Right lobe of liver (tissue), 6 donors: ENCODE measurements at regions not wholly inside any gene's neighbourhood (a gene's known extent, or its start where the extent isn't known, plus 50 kb on each side); places are given as distances from the start of the nearest gene placed in this dataset.

Experiments
- ATAC-seq, 4 donors: fragments of 200-7000 bp; cut with Tn5 transposase; one replicate each; pipeline ENCODE4 v1.9.1; 2020; ENCODE audit warnings: mild to moderate bottlenecking in 4 of 4, moderate library complexity in 4 of 4
- DNase-seq, 3 donors: peaks; one replicate each; pipeline ENCODE4 v3.0.0-alpha.2; 2020
- H3K27ac ChIP-seq, 3 donors: fragments of 200-600 bp; one replicate each; pipeline ENCODE4 v1.8.0; 2022
- H3K27me3 ChIP-seq, 2 donors: fragments of 200-600 bp; one replicate each; pipeline ENCODE4 v1.8.0; 2022
- H3K36me3 ChIP-seq, 4 donors: fragments of 200-600 bp; sonication (generic) in 1 of 4; one replicate each; pipeline versions ENCODE4 v1.5.1 to v1.8.0; 2017 to 2022; ENCODE audit warnings: control low read depth in 1 of 4
- H3K4me1 ChIP-seq, 4 donors: fragments of 200-600 bp; sonication (generic) in 1 of 4; one replicate each; pipeline versions ENCODE4 v1.5.1 to v1.8.0; 2017 to 2022; ENCODE audit warnings: control low read depth in 1 of 4
- H3K4me3 ChIP-seq, 3 donors: fragments of 200-600 bp; one replicate each; pipeline ENCODE4 v1.8.0; 2022
- H3K9me3 ChIP-seq, 4 donors: fragments of 200-600 bp; sonication (generic) in 1 of 4; one replicate each; pipeline versions ENCODE4 v1.5.1 to v1.8.0; 2017 to 2022; ENCODE audit warnings: control low read depth in 1 of 4
- POLR2A ChIP-seq: fragments of 450-650 bp; IDR thresholded peaks from one replicate; pipeline ENCODE4 v1.6.1; 2017; ENCODE audit warnings: antibody characterized with exemption, mild to moderate bottlenecking
- WGBS: methylation state at CpG from one replicate; pipeline ENCODE4 v1.1.6; 2018; ENCODE audit warnings: low coverage, low lambda C conversion rate; ENCODE audit not compliant: insufficient coverage; ENCODE audit errors: missing lambda C conversion rate; 5-methylcytosine and 5-hydroxymethylcytosine counted together
- intact Hi-C, 2 donors: fragments of 100-400 bp; cut with DNase I; formaldehyde crosslinking; loops; one replicate each; pipeline versions ENCODE4 v1.11.2 to v1.14.1; 2022
- TF ChIP-seq, protein P1 (sequence below), 4 donors: fragments of 200-600 bp in 3 of 4; fragments of 450-650 bp in 1 of 4; IDR thresholded peaks; one replicate each; pipeline versions ENCODE4 v1.5.1 to v1.8.0; 2016 to 2022; ENCODE audit warnings: antibody characterized with exemption in 4 of 4, mild to moderate bottlenecking in 2 of 4
- donor health status: DM: no; HTN: yes; CAD: no.
- donor health status: DM: no; HTN: no; CAD: no.
- donor health status: DM: no; HTN: no; CAD: no.
- donor health status: DM: no; HTN: yes; CAD: no.
- donor health status: DM: no; HTN: yes; CAD: no.

DNA sequence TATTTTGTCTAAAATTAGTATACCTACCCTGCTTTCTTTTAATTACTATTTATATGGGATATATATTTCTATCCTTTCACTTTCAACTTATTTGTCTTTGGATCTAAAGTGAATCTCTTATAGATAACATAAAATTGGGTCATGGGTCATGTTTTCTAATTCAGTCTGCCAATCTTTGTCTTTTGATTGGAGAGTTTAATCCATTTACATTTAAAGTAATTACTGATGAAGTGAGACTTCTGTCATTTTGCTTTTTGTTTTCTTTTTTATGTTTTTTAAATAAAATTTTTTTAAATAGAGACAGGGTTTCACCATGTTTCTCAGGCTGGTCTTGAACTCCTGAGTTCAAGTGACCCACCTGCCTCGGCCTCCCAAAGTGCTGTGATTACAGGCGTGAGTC lies 50.5 kb upstream of the PRDM1 start:
- H3K27ac ChIP-seq = no peak overlapping the region
- intact Hi-C loops = no loop called here
- no peaks in the 10 kb centered on the region for H3K27me3 ChIP-seq
- H3K9me3 ChIP-seq = no peaks in the 10 kb centered on the region
- TF ChIP-seq POLR2A = no peak
- TF ChIP-seq, protein P1, sequence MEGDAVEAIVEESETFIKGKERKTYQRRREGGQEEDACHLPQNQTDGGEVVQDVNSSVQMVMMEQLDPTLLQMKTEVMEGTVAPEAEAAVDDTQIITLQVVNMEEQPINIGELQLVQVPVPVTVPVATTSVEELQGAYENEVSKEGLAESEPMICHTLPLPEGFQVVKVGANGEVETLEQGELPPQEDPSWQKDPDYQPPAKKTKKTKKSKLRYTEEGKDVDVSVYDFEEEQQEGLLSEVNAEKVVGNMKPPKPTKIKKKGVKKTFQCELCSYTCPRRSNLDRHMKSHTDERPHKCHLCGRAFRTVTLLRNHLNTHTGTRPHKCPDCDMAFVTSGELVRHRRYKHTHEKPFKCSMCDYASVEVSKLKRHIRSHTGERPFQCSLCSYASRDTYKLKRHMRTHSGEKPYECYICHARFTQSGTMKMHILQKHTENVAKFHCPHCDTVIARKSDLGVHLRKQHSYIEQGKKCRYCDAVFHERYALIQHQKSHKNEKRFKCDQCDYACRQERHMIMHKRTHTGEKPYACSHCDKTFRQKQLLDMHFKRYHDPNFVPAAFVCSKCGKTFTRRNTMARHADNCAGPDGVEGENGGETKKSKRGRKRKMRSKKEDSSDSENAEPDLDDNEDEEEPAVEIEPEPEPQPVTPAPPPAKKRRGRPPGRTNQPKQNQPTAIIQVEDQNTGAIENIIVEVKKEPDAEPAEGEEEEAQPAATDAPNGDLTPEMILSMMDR (IDR thresholded peaks at IDR 0.05) = no peak
- WGBS = 67% methylated on average over 2 of the region's 2 CpGs
- ATAC-seq (no peak), DNase-seq (no peak)
- H3K4me1 ChIP-seq = no peaks in the 10 kb centered on the region
- no peaks in the 10 kb centered on the region for H3K36me3 ChIP-seq
- no peak overlapping the region for H3K4me3 ChIP-seq

DNA sequence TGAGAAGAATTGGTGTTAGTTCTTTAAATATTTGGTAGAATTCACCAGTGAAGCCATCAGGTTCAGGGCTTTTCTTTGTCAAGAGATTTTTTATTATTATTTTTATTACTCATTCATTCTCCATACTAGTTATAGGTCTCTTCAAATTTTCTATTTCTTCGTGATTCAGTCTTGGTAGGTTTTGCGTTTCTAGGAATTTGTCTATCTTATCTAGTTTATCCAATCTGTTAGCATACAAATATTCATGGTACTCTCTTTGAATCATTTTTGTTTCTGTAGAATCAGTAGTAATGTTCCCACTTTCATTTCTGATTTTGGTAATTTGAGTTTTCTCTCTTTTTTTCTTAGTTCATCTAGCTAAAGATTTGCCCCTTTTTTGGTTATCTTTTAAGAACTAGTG lies 52.3 kb upstream of the PRDM1 start:
- DNase-seq (no peak), ATAC-seq (no peak)
- no peak overlapping the region for H3K4me3 ChIP-seq
- H3K9me3 ChIP-seq = no peaks in the 10 kb centered on the region
- no peak for TF ChIP-seq POLR2A
- TF ChIP-seq, protein P1 (IDR thresholded peaks at IDR 0.05) = no peak
- no peaks in the 10 kb centered on the region for H3K27me3 ChIP-seq
- 66% methylated on average over 2 of the region's 2 CpGs for WGBS
- no peaks in the 10 kb centered on the region for H3K36me3 ChIP-seq
- H3K27ac ChIP-seq = no peak overlapping the region
- intact Hi-C loops = no loop called here
- H3K4me1 ChIP-seq = no peaks in the 10 kb centered on the region

DNA sequence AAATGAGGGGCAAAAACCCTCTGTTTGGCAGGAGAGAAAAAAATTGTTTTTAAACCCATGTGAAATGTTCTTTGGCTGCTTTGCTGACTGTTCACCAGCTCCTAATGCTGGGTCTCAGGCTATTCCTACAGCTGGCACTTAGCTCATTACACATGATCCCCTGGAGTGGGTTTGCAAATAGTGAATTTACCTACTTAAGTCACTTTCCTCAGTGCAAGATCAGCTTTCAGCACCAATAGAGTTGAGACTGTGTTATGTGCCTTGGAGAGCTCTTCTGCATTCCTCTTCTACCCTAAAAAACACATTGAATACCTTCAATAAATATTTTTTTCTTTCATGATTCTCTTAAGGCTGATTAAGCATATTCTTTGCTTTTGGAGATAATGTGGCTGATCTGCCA lies 58.4 kb upstream of the PRDM1 start:
- intact Hi-C loops = no loop called here
- ATAC-seq = no peak

DNA sequence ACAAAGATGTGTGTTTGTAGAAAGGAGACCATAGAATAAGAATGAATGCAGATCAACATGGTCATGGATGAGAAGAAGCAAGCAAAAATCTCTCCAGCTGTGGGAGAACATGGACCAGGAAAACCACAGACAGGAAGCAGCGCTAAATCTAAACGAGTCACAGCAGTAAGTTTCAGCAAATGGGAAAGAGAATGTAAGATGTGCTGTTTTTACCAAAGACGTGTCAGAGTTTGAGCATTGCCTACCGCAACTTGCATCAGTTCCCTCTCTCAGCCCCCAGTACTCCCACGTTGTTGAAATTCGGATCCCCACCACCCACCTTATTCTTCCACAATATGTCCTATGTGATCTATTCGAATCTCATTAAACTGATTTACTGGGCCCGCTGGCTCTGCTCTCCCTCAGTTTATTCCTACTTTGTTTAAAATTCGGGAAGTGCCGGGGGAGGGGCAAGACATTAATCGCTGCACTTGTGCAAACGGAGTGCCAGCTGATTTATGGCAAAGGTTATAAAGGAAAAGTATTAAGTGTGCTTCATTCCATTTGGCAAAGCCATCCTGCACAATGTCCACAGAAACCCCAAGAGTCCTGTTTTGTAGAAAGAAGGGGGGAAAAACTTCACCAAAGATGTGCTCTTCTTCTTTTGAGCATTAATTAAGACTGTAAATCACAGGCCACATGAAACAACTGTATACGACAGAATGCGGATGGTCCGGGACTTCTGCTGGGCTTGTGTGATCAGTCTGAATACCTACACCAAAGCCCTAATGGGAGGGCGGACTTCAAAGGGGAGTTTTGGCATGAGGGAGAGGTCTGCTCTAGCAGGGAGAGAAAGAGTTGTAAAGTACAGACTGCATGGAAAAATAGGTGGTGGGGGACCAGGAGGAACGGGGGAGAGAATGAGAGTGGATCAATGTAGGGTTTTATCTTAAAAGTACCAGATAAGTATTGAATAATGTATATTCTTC lies 59.1 kb upstream of the PRDM1 start:
- Histone ChIP-seq H3K36me3 (no peaks in the 10 kb centered on the region), H3K27ac (no peak overlapping the region), H3K27me3 (no peaks in the 10 kb centered on the region), H3K9me3 (no peaks in the 10 kb centered on the region), H3K4me1 (no peaks in the 10 kb centered on the region), H3K4me3 (no peak overlapping the region)
- 41% methylated on average over 16 of the region's 17 CpGs for WGBS
- no peak for ATAC-seq
- TF ChIP-seq, protein P1 (IDR thresholded peaks at IDR 0.05) = no peak
- TF ChIP-seq POLR2A = no peak
- intact Hi-C loops = no loop called here
- DNase-seq = no peak

More for the DNA sequence above, 58.4 kb upstream of the PRDM1 start:
- no peaks in the 10 kb centered on the region for H3K9me3 ChIP-seq
- no peak overlapping the region for H3K27ac ChIP-seq
- no peak for DNase-seq
- no peaks in the 10 kb centered on the region for H3K27me3 ChIP-seq
- H3K36me3 ChIP-seq = no peaks in the 10 kb centered on the region
- H3K4me1 ChIP-seq = no peaks in the 10 kb centered on the region
- no peak overlapping the region for H3K4me3 ChIP-seq
- no peak for TF ChIP-seq POLR2A
- TF ChIP-seq, protein P1 (IDR thresholded peaks at IDR 0.05) = no peak
